Spinal cord (tissue), 9 donors: ENCODE measurements at regions not wholly inside any gene's neighbourhood (a gene's known extent, or its start where the extent isn't known, plus 50 kb on each side); places are given as distances from the start of the nearest gene placed in this dataset.
"Not testable (repeated sequence)": the region's sequence is repeated elsewhere in the genome, so short reads cannot be mapped to it uniquely, and the experiment has no call there.

Experiments
- DNase-seq, 6 donors: peaks; one replicate each; pipeline versions ENCODE4 v3.0.0 to v3.0.0-alpha.2; 2013 to 2015; ENCODE audit warnings: low spot score in 6 of 6, low read depth in 4 of 6
- H3K27ac ChIP-seq: one replicate; pipeline ENCODE4 v1.5.1; 2013; ENCODE audit warnings: low read depth, low read length, control low read depth
- H3K27me3 ChIP-seq: one replicate; pipeline ENCODE4 v1.6.1; 2013; ENCODE audit warnings: low read length; ENCODE audit not compliant: control insufficient read depth, insufficient read depth
- H3K36me3 ChIP-seq: one replicate; pipeline ENCODE4 v1.6.1; 2013; ENCODE audit warnings: low read length; ENCODE audit not compliant: control insufficient read depth, insufficient read depth
- H3K4me1 ChIP-seq: one replicate; pipeline ENCODE4 v1.6.1; 2013; ENCODE audit warnings: low read length; ENCODE audit not compliant: control insufficient read depth, insufficient read depth
- H3K4me3 ChIP-seq: one replicate; pipeline ENCODE4 v1.5.1; 2013; ENCODE audit warnings: low read depth, low read length, control low read depth
- H3K9me3 ChIP-seq: one replicate; pipeline ENCODE4 v1.6.1; 2013; ENCODE audit warnings: low read length; ENCODE audit not compliant: control insufficient read depth, insufficient read depth
- WGBS: methylation state at CpG from one replicate; pipeline ENCODE4 v1.1.5; 2013; ENCODE audit warnings: missing lambda C conversion rate; ENCODE audit not compliant: insufficient coverage; 5-methylcytosine and 5-hydroxymethylcytosine counted together
- donor health status: healthy.

DNA sequence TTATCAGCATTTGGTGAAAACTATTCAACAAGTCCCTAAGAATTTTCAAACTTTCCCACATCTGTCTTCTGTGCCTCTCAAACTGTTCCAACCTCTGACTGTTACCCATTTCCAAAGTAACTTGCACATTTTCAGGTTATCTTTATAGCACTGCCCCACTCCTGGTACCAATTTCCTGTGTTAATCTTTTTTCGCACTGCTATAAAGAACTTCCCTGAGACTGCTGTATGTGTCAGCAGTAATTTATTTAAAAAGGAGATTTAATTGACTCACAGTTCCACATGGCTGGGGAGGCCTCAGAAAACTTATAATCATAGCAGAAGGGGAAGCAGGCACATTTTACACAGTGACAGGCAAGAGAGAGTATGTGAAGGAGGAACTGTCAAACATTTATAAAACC is 310.9 kb upstream of the SLITRK3 start:
- Histone ChIP-seq H3K4me1 (no peaks in the 10 kb centered on the region), H3K36me3 (no peaks in the 10 kb centered on the region), H3K9me3 (peaks cover 2% of the 10 kb centered on the region), H3K4me3 (no peak overlapping the region), H3K27me3 (no peaks in the 10 kb centered on the region), H3K27ac (no peak overlapping the region)
- WGBS: no CpG with 5 or more reads among the region's 1 CpG
- no peak for DNase-seq

DNA sequence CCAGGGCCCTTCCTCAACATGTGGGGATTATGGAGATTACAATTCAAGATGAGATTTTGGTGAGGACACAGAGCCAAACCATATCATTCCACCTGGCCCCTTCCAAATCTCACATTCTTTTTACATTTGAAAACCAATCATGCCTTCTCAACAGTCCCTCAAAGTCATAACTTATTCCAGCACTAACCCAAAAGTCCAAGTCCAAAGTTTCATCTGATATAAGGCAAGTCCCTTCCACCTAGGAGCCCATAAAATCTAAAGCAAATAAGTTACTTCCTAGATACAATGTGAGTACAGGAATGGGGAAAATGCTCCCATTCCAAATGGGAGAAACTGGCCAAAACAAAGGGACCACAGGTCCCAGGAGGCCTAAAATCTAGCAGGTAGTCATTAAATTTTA is 309.5 kb upstream of the SLITRK3 start:
- Histone ChIP-seq H3K27me3 (no peaks in the 10 kb centered on the region), H3K4me3 (no peak overlapping the region), H3K36me3 (no peaks in the 10 kb centered on the region), H3K9me3 (peaks cover 2% of the 10 kb centered on the region), H3K4me1 (no peaks in the 10 kb centered on the region), H3K27ac (no peak overlapping the region)
- no peak for DNase-seq

DNA sequence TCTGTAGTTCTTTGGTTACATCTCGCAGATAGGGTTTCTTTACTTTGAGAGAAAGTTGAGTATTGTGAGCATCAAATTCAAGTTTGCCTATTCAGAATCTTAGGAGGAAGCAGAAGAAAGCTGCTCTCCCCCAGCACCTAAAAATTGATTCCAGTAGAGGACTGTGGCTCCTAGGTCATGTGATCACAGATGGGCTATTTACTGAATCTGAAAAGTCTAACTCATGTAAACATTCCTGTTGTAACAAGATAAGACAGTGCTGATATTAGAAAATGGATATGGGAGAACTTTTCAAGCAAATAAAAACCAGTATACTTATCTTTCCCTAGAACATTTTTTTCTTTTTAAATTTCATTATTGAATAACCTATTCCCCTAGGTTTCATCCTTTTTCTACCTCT is 308.4 kb upstream of the SLITRK3 start:
- H3K27me3 ChIP-seq: no peaks in the 10 kb centered on the region
- peaks cover 2% of the 10 kb centered on the region for H3K9me3 ChIP-seq
- no peaks in the 10 kb centered on the region for H3K4me1 ChIP-seq
- H3K36me3 ChIP-seq: no peaks in the 10 kb centered on the region
- no peak overlapping the region for H3K4me3 ChIP-seq
- no peak for DNase-seq
- H3K27ac ChIP-seq: no peak overlapping the region
- WGBS: no CpG with 5 or more reads among the region's 1 CpG

DNA sequence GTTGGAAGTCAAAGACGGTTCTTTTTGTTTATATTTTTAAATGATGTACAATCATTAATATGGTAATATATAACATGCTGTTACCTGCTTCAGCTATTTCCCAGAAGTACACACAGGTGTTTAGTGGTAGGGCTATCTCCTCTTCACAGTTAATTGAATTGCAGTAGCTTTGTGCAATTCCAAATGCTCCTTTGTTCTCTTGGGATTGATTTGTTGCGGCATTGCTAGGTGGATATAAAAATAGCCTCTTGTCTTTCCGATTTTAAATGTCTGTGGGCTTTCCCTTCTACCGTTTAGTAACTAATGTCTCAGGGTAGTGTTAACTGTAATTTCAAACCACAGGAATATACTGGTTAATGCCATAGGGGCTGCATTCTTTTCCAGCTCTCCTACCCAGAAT is 307.6 kb upstream of the SLITRK3 start:
- no CpG with 5 or more reads among the region's 4 CpGs for WGBS
- no peak overlapping the region for H3K4me3 ChIP-seq
- no peak overlapping the region for H3K27ac ChIP-seq
- no peaks in the 10 kb centered on the region for H3K27me3 ChIP-seq
- DNase-seq: peak in 1 of 6 donors; percentile 57
- H3K4me1 ChIP-seq: no peaks in the 10 kb centered on the region
- H3K36me3 ChIP-seq: no peaks in the 10 kb centered on the region
- peaks cover 2% of the 10 kb centered on the region for H3K9me3 ChIP-seq

DNA sequence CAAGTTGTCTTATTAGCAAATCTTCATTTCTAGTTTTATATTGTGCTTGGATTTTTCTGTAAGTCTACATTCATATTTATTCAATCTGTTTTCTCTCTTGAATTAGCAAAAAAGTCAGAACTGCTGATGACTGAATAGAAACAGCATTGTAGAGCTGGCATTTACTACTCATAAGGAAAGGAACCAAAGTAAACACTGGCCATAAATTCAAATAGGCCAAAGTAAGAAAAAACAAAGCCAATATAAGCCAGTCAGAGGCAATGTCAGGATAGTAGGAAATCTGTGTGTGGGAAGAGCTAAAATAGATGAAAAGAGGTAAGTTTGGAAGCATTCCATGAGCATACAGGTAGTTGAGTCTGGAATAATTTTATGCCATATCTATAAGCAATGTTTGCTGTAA is 307.2 kb upstream of the SLITRK3 start:
- Histone ChIP-seq H3K4me1 (no peaks in the 10 kb centered on the region), H3K27ac (no peak overlapping the region), H3K4me3 (no peak overlapping the region), H3K27me3 (no peaks in the 10 kb centered on the region), H3K9me3 (peaks cover 2% of the 10 kb centered on the region), H3K36me3 (no peaks in the 10 kb centered on the region)
- DNase-seq: peak in 1 of 6 donors; percentile 16

DNA sequence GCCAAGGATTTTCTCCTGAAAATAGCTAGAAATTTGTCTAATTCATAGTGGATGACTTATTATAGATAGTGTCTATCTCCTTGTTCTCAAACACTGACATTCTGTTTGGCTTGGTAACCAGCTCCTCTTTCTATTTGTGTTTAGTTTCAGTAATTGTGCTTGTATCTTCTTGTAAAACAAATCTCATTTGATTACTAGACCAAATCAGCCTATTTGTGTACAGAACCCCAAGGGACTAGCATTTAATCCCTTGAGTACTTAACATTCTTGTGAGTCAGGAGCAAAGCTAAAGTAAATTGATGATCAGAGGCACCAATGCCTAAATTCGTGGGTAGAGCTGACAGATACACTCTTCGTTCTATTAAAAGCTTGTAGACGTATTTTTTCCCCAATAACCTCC is 306.5 kb upstream of the SLITRK3 start:
- H3K9me3 ChIP-seq: peaks cover 2% of the 10 kb centered on the region
- H3K36me3 ChIP-seq: no peaks in the 10 kb centered on the region
- no peaks in the 10 kb centered on the region for H3K27me3 ChIP-seq
- DNase-seq: peak in 1 of 6 donors; percentile 81
- H3K27ac ChIP-seq: no peak overlapping the region
- no peak overlapping the region for H3K4me3 ChIP-seq
- H3K4me1 ChIP-seq: no peaks in the 10 kb centered on the region
- no CpG with 5 or more reads among the region's 3 CpGs for WGBS

DNA sequence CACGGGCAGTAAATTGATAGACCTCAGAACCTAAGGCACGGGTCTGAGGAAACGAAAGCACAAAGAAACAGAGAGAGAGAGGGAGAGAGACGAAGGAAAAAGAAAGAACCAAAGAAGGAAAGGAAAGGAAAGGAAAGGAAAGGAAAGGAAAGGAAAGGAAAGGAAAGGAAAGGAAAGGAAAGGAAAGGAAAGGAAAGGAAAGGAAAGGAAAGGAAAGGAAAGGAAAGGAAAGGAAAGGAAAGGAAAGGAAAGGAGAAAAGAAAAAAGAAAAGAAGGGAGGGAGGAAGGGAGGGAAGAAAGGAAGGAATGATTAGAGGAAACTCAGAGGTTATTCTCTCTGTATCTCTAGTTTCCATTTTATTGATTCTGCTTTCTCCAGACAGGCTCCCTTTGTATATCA is 302.6 kb upstream of the SLITRK3 start:
- 91% methylated on average over 4 of the region's 4 CpGs for WGBS
- not testable (repeated sequence) for H3K27ac ChIP-seq

DNA sequence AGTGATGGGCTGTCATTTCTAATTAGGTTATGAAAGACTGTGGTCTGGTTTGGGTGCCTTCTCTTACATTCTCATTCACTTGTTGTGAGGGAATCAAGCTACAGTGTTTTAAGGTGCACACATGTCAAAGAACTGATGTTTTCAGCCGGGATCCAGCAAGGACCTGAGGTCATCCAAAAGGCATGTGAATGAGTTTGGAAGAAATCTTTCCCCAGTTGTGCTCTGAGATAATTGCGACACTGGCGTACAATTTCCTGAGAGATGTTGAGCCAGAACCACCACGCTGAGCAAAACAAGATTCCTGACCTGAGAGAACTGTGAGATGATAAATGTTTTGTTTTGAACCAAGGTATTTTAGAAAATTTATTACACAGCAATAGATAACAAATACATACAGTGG is 295.3 kb upstream of the SLITRK3 start:
- 92% methylated on average over 3 of the region's 4 CpGs for WGBS
- H3K27me3 ChIP-seq: no peaks in the 10 kb centered on the region
- DNase-seq: no peak

More for the DNA sequence above, 302.6 kb upstream of the SLITRK3 start:
- not testable (repeated sequence) for H3K27me3 ChIP-seq, H3K9me3 ChIP-seq, DNase-seq, H3K36me3 ChIP-seq, H3K4me3 ChIP-seq, H3K4me1 ChIP-seq

DNA sequence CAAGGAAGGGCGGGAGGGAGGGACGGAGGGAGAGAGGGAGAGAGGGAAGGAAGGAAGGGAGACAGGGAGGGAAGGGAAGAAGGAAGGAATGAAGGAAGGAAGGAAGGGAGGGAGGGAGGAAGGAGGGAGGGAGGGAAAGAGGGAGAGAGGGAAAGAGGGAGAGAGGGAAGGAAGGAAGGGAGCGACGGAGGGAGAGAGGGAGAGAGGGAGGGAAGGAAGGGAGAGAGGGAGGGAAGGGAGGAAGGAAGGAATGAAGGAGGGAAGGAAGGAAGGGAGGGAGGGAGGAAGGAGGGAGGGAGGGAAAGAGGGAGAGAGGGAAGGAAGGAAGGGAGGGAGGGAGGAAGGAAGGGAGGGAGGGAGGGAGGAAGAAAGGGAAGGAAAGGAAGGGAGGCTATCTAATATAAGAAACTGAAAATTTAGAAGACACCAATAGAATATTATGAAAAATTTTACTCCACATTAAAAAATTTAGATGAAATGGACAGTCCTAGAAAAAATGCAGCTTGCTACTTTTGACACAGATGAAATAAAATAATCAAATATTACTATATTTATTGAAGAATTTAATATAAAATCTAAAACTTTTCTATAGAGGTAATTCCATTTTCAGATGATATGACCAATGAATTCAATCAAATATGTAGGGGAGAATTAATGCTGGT is 280.3 kb upstream of the SLITRK3 start:
- no peak for DNase-seq
- H3K9me3 ChIP-seq: peaks cover 2% of the 10 kb centered on the region
- WGBS: 95% methylated on average over 2 of the region's 4 CpGs
- no peaks in the 10 kb centered on the region for H3K36me3 ChIP-seq
- no peaks in the 10 kb centered on the region for H3K27me3 ChIP-seq
- H3K27ac ChIP-seq: no peak overlapping the region
- no peaks in the 10 kb centered on the region for H3K4me1 ChIP-seq
- no peak overlapping the region for H3K4me3 ChIP-seq

More for the DNA sequence above, 295.3 kb upstream of the SLITRK3 start:
- Histone ChIP-seq H3K4me3 (no peak overlapping the region), H3K27ac (no peak overlapping the region), H3K4me1 (no peaks in the 10 kb centered on the region), H3K36me3 (no peaks in the 10 kb centered on the region), H3K9me3 (no peaks in the 10 kb centered on the region)

DNA sequence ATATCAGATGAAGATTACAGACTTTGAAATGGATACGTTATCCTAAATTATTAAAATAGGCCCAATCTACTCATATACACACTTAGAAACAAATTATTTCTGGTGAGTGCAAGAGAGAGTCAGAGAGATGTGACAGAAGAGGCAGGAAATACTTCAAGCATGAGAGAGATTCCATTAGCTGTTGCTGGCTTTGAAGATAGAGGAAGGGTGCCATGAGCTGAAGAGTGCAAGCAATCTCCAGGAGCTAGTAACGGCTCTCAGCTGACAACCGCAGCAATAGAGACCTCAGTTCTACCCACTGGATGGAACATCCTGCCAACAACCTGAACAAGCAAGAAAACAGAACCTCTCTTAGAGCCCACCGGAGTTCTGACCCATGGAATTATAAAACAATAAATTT is 270.7 kb upstream of the SLITRK3 start:
- Histone ChIP-seq H3K36me3 (no peaks in the 10 kb centered on the region), H3K4me3 (no peak overlapping the region), H3K27me3 (no peaks in the 10 kb centered on the region), H3K27ac (no peak overlapping the region), H3K9me3 (no peaks in the 10 kb centered on the region), H3K4me1 (no peaks in the 10 kb centered on the region)
- no peak for DNase-seq
- 100% methylated on average over 1 of the region's 4 CpGs for WGBS
